Neuronal stem cell (in vitro differentiated cells): ENCODE measurements at regions not wholly inside any gene's neighbourhood (a gene's known extent, or its start where the extent isn't known, plus 50 kb on each side); places are given as distances from the start of the nearest gene placed in this dataset.

Experiments used
- DNase-seq: peaks from one replicate; pipeline ENCODE4 v3.0.0-alpha.2; 2013; ENCODE audit warnings: low spot score
- H2AFZ ChIP-seq: one replicate; pipeline ENCODE4 v1.6.1; 2013; ENCODE audit warnings: mild to moderate bottlenecking, low read length, inconsistent platforms
- H2AK5ac ChIP-seq: 2 replicates; pipeline ENCODE4 v1.6.1; 2013; ENCODE audit warnings: low read depth, mild to moderate bottlenecking, inconsistent platforms, low read length, moderate library complexity, mixed read lengths
- H2BK120ac ChIP-seq: 2 replicates; pipeline ENCODE4 v1.6.1; 2013; ENCODE audit warnings: low read depth, mild to moderate bottlenecking, inconsistent platforms, low read length, moderate library complexity, mixed read lengths
- H2BK12ac ChIP-seq: one replicate; pipeline ENCODE4 v1.6.1; 2013; ENCODE audit warnings: low read length, inconsistent platforms
- H2BK15ac ChIP-seq: 2 replicates; pipeline ENCODE4 v1.6.1; 2013; ENCODE audit warnings: mild to moderate bottlenecking, low read length, inconsistent platforms, mixed read lengths
- H2BK5ac ChIP-seq: one replicate; pipeline ENCODE4 v1.6.1; 2013; ENCODE audit warnings: inconsistent platforms, mild to moderate bottlenecking, low read length, moderate library complexity
- H3K14ac ChIP-seq: one replicate; pipeline ENCODE4 v1.6.1; 2013; ENCODE audit warnings: low read length, inconsistent platforms
- H3K18ac ChIP-seq: 2 replicates; pipeline ENCODE4 v1.6.1; 2013; ENCODE audit warnings: low read length, inconsistent platforms
- H3K23ac ChIP-seq: 2 replicates; pipeline ENCODE4 v1.6.1; 2013; ENCODE audit warnings: low read depth, mild to moderate bottlenecking, mixed read lengths, low read length, inconsistent platforms; ENCODE audit not compliant: poor library complexity
- H3K27ac ChIP-seq: replicated peaks from 3 replicates; pipeline ENCODE4 v1.5.1; 2013; ENCODE audit warnings: low read length, inconsistent platforms
- H3K27me3 ChIP-seq, 3 experiments: 2 replicates each; pipeline ENCODE4 v1.6.1; 2013; ENCODE audit warnings: low read length in 3 of 3, mild to moderate bottlenecking in 2 of 3, inconsistent platforms in 1 of 3, low read depth in 1 of 3, mixed read lengths in 1 of 3, moderate library complexity in 1 of 3; ENCODE audit not compliant: control insufficient read depth in 3 of 3, insufficient read depth in 3 of 3
- H3K36me3 ChIP-seq, 2 donors: replicated peaks in 1 of 2; 2 replicates each; pipeline ENCODE4 v1.6.1; 2013; ENCODE audit warnings: low read length in 2 of 2; ENCODE audit not compliant: control insufficient read depth in 2 of 2, insufficient read depth in 2 of 2
- H3K4ac ChIP-seq: 2 replicates; pipeline ENCODE4 v1.6.1; 2013; ENCODE audit warnings: inconsistent platforms, mild to moderate bottlenecking, low read length, moderate library complexity
- H3K4me1 ChIP-seq, 2 donors: 1 replicate in 1 of 2; 2 replicates in 1 of 2; pipeline ENCODE4 v1.6.1; 2013; ENCODE audit warnings: low read length in 2 of 2, low read depth in 1 of 2; ENCODE audit not compliant: control insufficient read depth in 2 of 2, insufficient read depth in 1 of 2
- H3K4me2 ChIP-seq: one replicate; pipeline ENCODE4 v1.6.1; 2013; ENCODE audit warnings: mild to moderate bottlenecking, low read length, inconsistent platforms; ENCODE audit not compliant: insufficient read depth, poor library complexity, severe bottlenecking
- H3K4me3 ChIP-seq, 2 donors: 2 replicates each; pipeline ENCODE4 v1.5.1; 2013; ENCODE audit warnings: low read length in 2 of 2, mild to moderate bottlenecking in 2 of 2, inconsistent platforms in 1 of 2, moderate library complexity in 1 of 2
- H3K79me1 ChIP-seq: one replicate; pipeline ENCODE4 v1.6.1; 2013; ENCODE audit warnings: low read depth, mild to moderate bottlenecking, inconsistent platforms, low read length, moderate library complexity
- H3K9ac ChIP-seq: one replicate; pipeline ENCODE4 v1.6.1; 2013; ENCODE audit warnings: mild to moderate bottlenecking, low read depth, low read length, inconsistent platforms; ENCODE audit not compliant: poor library complexity
- H3K9me3 ChIP-seq, 2 donors: replicated peaks in 1 of 2; 2 replicates each; pipeline versions ENCODE3 to v1.6.1; 2013; ENCODE audit warnings: low read length in 2 of 2, mild to moderate bottlenecking in 2 of 2, inconsistent platforms in 1 of 2, low read depth in 1 of 2, mixed read lengths in 1 of 2, moderate library complexity in 1 of 2; ENCODE audit not compliant: control insufficient read depth in 2 of 2, insufficient read depth in 1 of 2
- H4K8ac ChIP-seq: one replicate; pipeline ENCODE4 v1.6.1; 2013; ENCODE audit warnings: low read depth, mild to moderate bottlenecking, inconsistent platforms, low read length, moderate library complexity
- H4K91ac ChIP-seq: one replicate; pipeline ENCODE4 v1.6.1; 2013; ENCODE audit warnings: low read length, low read depth, mild to moderate bottlenecking, inconsistent platforms; ENCODE audit not compliant: poor library complexity
- WGBS, 2 donors: extraction: QIAGEN DNeasy Blood & Tissue Kit; methylation state at CpG; one replicate each; pipeline ENCODE4 v1.1.7; 2013; ENCODE audit warnings: missing lambda C conversion rate in 2 of 2, mixed read lengths in 1 of 2; ENCODE audit not compliant: insufficient read length in 2 of 2, insufficient replicate concordance in 1 of 2; ENCODE audit errors: extremely low coverage in 2 of 2; 5-methylcytosine and 5-hydroxymethylcytosine counted together

- Histone ChIP-seq H3K27ac (no peak overlapping the region), H3K9me3 (peaks cover 0 to 2% of the 10 kb centered on the region in 2 donors), H2BK5ac (no peak overlapping the region), H3K9ac (no peak overlapping the region), H3K14ac (no peak overlapping the region), H2AFZ (no peak overlapping the region), H2BK15ac (no peak overlapping the region), H2AK5ac (no peak overlapping the region), H2BK12ac (no peak overlapping the region), H4K8ac (no peak overlapping the region), H3K4me2 (no peak overlapping the region), H3K36me3 (no peaks in the 10 kb centered on the region), H3K4ac (no peak overlapping the region), H3K27me3 (no peaks in the 10 kb centered on the region), H4K91ac (no peak overlapping the region), H3K23ac (no peak overlapping the region), H3K4me3 (no peak overlapping the region), H3K4me1 (peaks cover 6 to 9% of the 10 kb centered on the region in 2 donors), H3K18ac (no peak overlapping the region), H3K79me1 (no peaks in the 10 kb centered on the region), H2BK120ac (no peak overlapping the region)
- no peak for DNase-seq
- no CpG with 5 or more reads among the region's 4 CpGs for WGBS, 2 donors
Observed at GRCh38 chr3:177576746-177577145, 379.5 kb upstream of the TBL1XR1 start.

GRCh38 chr3:177578488-177578887 lies 381.2 kb upstream of the TBL1XR1 start:
- Histone ChIP-seq H3K9ac (no peak overlapping the region), H3K27ac (no peak overlapping the region), H3K36me3 (no peaks in the 10 kb centered on the region), H2AFZ (no peak overlapping the region), H2BK12ac (no peak overlapping the region), H2AK5ac (no peak overlapping the region), H4K91ac (no peak overlapping the region), H3K4me1 (peaks cover 6 to 8% of the 10 kb centered on the region in 2 donors), H3K9me3 (peaks cover 0 to 2% of the 10 kb centered on the region in 2 donors), H4K8ac (no peak overlapping the region), H3K23ac (no peak overlapping the region), H2BK15ac (no peak overlapping the region), H3K79me1 (no peaks in the 10 kb centered on the region), H3K27me3 (no peaks in the 10 kb centered on the region), H3K18ac (no peak overlapping the region), H3K14ac (no peak overlapping the region), H3K4me3 (no peak overlapping the region), H3K4ac (no peak overlapping the region), H3K4me2 (no peak overlapping the region), H2BK5ac (no peak overlapping the region), H2BK120ac (no peak overlapping the region)
- DNase-seq: no peak
- whole genome bisulfite sequencing, 2 donors: no CpG with 5 or more reads among the region's 6 CpGs

- H4K91ac ChIP-seq: no peak overlapping the region
- no peak overlapping the region for H2BK120ac ChIP-seq
- H3K4ac ChIP-seq: no peak overlapping the region
- H3K36me3 ChIP-seq: no peaks in the 10 kb centered on the region
- H3K27me3 ChIP-seq: no peaks in the 10 kb centered on the region
- no peak overlapping the region for H3K14ac ChIP-seq
- H2BK12ac ChIP-seq: no peak overlapping the region
- no peak overlapping the region for H3K27ac ChIP-seq
- H3K79me1 ChIP-seq: no peaks in the 10 kb centered on the region
- no peak overlapping the region for H2BK15ac ChIP-seq
- no peak overlapping the region for H2AFZ ChIP-seq
- no peak overlapping the region for H4K8ac ChIP-seq
- no peak overlapping the region for H3K9ac ChIP-seq
- H3K9me3 ChIP-seq: peaks cover 0 to 2% of the 10 kb centered on the region in 2 donors
- no peak overlapping the region for H3K4me3 ChIP-seq
- no peak overlapping the region for H2BK5ac ChIP-seq
- no peak for DNase-seq
- no peak overlapping the region for H3K4me2 ChIP-seq
- H3K23ac ChIP-seq: no peak overlapping the region
- H2AK5ac ChIP-seq: no peak overlapping the region
- no peak overlapping the region for H3K18ac ChIP-seq
- peaks cover 2 to 4% of the 10 kb centered on the region in 2 donors for H3K4me1 ChIP-seq
- no CpG with 5 or more reads among the region's 4 CpGs for WGBS, 2 donors
Observed at GRCh38 chr3:177579419-177579818, 382.1 kb upstream of the TBL1XR1 start.

- H3K23ac ChIP-seq: no peak overlapping the region
- no peaks in the 10 kb centered on the region for H3K4me1 ChIP-seq
- H3K14ac ChIP-seq: no peak overlapping the region
- H3K18ac ChIP-seq: no peak overlapping the region
- H4K91ac ChIP-seq: no peak overlapping the region
- H3K4me2 ChIP-seq: no peak overlapping the region
- no peaks in the 10 kb centered on the region for H3K27me3 ChIP-seq
- DNase-seq: no peak
- no peak overlapping the region for H3K9ac ChIP-seq
- no peak overlapping the region for H3K4me3 ChIP-seq
- no peak overlapping the region for H4K8ac ChIP-seq
- H3K9me3 ChIP-seq: peaks cover 0 to 2% of the 10 kb centered on the region in 2 donors
- no peak overlapping the region for H2BK120ac ChIP-seq
- H2AK5ac ChIP-seq: no peak overlapping the region
- no peak overlapping the region for H2AFZ ChIP-seq
- no peak overlapping the region for H2BK5ac ChIP-seq
- H2BK15ac ChIP-seq: no peak overlapping the region
- H2BK12ac ChIP-seq: no peak overlapping the region
- H3K4ac ChIP-seq: no peak overlapping the region
- no peaks in the 10 kb centered on the region for H3K36me3 ChIP-seq
- H3K27ac ChIP-seq: no peak overlapping the region
- H3K79me1 ChIP-seq: no peaks in the 10 kb centered on the region
- no CpG with 5 or more reads among the region's 2 CpGs for WGBS, 2 donors
Observed at GRCh38 chr3:177580437-177580836, 383.2 kb upstream of the TBL1XR1 start.
